NB4 (cell line): ENCODE measurements at regions not wholly inside any gene's neighbourhood (a gene's known extent, or its start where the extent isn't known, plus 50 kb on each side); places are given as distances from the start of the nearest gene placed in this dataset.

ENCODE experiments used
- DNase-seq: peaks from one replicate; pipeline ENCODE4 v3.0.0; 2010; ENCODE audit warnings: low read depth
- H3K4me3 ChIP-seq: one replicate; pipeline ENCODE4 v1.5.1; 2011; ENCODE audit warnings: mild to moderate bottlenecking, low read depth, low read length, moderate library complexity
- CTCF ChIP-seq: IDR thresholded peaks from one replicate; pipeline ENCODE4 v1.5.1; 2012; ENCODE audit warnings: low read depth, low read length
- MAX ChIP-seq: IDR thresholded peaks from 2 replicates; pipeline ENCODE4 v1.6.1; 2011; ENCODE audit warnings: low read depth, low read length
- MYC ChIP-seq: IDR thresholded peaks from 2 replicates; pipeline ENCODE4 v1.6.1; 2011; ENCODE audit warnings: low read depth, low read length
- POLR2A ChIP-seq: IDR thresholded peaks from 2 replicates; pipeline ENCODE4 v1.6.1; 2011; ENCODE audit warnings: mild to moderate bottlenecking; ENCODE audit not compliant: insufficient read length; ENCODE audit errors: extremely low read depth

DNA sequence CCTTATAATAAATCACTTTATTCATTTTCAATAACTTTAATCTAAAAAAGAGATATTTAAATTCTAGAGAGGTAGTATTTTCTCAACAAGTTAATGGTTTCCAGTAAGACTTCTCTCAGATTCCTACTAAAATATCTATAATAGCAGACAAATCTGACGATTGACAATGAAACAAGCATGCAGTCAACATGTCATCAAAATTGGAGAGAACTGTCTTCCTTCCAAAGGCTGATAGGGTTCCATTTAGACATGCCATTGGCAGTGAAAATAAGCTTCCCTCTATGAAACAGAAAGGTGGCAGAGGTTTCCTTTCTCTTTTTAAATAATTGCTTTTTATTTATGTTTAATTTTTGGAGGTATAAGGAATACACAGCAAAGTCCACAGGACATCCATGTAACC lies 217.1 kb downstream of the POM121L12 start:
- H3K4me3 ChIP-seq, result no peak overlapping the region
- no peak for TF ChIP-seq MYC
- no peak for TF ChIP-seq POLR2A
- no peak for TF ChIP-seq MAX
- TF ChIP-seq CTCF, result no peak
- no peak for DNase-seq

GRCh38 chr7:53272081-53272480 lies 236.6 kb downstream of the POM121L12 start:
- H3K4me3 ChIP-seq, result no peak overlapping the region
- TF ChIP-seq MAX (no peak), POLR2A (no peak), MYC (no peak), CTCF (no peak)
- no peak for DNase-seq

GRCh38 chr7:53281312-53281711 lies 245.9 kb downstream of the POM121L12 start:
- H3K4me3 ChIP-seq, result no peak overlapping the region
- DNase-seq, result no peak
- TF ChIP-seq CTCF, result no peak
- TF ChIP-seq MAX, result no peak
- no peak for TF ChIP-seq MYC
- no peak for TF ChIP-seq POLR2A

DNA sequence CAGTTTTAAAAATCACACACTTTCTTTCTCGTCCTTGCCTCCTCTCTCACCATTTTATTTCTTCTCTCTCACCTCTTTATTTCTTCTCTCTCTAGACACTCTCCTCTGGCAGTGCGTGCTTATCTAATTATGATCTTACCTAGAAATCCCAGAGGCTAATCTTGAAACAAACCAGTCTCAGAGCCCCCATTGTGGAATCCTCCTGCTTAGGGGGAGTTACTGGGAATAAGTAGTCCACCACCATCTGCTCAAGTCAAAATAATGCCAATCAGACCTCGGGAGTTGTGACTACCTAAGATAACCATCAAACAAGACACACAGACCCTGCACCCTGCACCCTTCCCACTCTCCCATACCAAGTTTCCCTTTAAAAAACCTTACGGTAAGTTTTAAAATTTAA lies 256.9 kb downstream of the POM121L12 start:
- TF ChIP-seq POLR2A (no peak), CTCF (no peak), MYC (no peak), MAX (no peak)
- H3K4me3 ChIP-seq, result no peak overlapping the region
- no peak for DNase-seq

GRCh38 chr7:53302496-53303246 lies 267.2 kb downstream of the POM121L12 start:
- TF ChIP-seq POLR2A (no peak), MYC (no peak)

GRCh38 chr7:53303781-53304180 lies 268.3 kb downstream of the POM121L12 start:
- no peak for DNase-seq
- TF ChIP-seq MAX (no peak), CTCF (no peak), POLR2A (no peak), MYC (no peak)
- no peak overlapping the region for H3K4me3 ChIP-seq

More at GRCh38 chr7:53302496-53303246, 267.2 kb downstream of the POM121L12 start:
- no peak overlapping the region for H3K4me3 ChIP-seq
- DNase-seq, result no peak
